ENCODE measurements at regions not wholly inside any gene's neighbourhood (a gene's known extent, or its start where the extent isn't known, plus 50 kb on each side); places are given as distances from the start of the nearest gene placed in this dataset.

DNA sequence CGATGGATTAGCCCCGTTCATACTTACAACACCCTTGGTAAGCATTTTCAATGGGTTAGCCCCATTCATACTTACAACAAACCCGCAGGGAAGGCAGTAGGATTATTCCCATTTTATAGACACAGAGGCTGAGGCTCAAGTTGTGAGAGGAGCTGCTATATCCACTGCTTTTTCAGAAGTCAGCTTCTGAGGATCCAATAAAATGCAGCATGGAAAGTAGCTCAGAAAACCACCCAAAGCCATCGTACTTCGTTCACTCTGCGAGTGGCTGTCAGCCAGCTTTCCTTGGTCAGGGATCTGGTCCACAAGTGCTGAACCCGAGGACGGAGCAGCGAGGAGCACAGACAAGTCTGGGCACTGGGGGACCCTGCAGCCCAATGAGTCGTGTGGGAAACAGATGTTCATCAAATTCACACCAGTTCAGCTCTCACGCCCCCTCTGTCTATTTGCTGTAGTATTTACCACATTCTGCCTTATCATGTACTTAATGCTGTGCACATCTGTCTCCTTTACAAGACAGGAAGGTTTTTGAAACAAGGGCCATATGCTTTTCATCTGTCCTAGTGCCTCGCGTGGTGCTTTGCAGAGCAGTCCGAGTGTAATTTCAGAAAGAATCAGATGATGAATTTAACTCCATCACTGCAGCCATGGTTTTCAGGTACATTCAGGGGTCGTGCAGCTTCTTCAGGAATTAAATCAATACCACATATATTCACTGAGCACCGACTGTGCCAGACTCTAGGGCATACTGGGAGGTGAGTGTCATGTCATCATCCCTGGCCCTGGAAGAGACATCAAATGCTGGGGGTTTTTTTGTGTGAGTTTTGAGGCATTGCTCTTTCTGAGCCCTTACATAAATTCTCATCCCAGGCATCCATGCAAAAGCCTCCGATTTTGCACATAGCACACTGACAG, 256.9 kb downstream of the CDH26 start:
- no peak for DNase-seq

DNA sequence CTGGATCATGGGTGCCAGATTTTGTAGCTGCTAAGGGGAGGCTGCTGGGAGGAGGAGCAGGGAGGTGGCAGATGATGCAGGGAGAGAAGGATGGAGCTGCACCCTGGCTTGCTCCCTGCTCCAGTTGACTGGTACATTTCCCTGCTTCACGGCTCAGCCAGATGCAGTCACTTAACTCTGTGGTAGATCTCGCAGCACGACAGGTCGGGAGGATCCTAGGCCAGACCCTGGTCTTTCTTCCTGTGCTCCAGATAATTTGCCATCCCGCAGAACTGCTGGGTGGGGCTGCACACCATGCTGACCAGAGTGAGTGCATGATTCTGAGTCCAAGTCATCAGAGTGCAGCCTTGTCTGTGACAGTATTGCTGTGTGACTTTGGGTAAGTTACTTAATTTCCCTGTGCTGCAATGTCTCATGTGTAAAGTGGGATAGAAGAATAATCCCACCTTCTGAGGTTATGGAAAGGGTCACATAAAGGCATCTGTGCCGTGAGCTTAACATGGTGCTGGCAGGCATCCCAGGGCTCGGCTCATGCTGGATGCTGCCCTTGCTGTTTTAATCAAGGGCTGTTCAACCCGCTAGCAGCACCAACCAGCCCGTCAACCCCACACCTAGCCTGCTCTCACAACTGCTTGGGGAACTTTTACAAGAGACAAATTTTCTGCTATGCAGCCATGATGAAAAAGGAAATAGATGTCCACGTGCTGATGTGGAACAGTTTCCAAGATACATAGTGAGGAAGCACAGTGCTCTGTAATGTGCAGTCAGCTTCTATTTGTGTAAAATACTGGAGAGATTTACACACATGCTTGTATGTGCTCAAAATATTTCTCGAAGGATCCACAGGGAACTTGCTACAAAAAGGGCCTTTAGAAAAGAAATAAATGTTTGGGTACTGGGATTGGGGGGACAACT, 257.9 kb downstream of the CDH26 start:
- DNase-seq: no peak

DNA sequence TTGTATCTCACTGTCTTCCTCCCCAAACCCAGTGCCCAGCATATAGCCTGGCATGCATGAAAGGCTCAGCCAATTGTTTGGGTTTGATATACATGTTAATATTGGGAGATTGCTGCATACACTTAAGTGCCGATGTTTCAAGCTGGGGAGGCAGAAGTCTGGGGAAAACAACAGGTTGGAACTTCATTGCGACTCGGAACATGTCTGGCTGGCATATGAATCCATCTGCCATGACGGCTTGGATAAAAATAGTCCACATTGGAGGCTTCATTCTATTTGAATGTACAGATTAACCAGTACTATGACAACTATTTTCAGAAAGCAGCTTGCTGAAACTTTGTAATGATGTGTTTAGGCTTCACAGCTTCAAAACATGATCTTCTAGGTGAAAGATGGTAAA, 261.0 kb downstream of the CDH26 start:
- DNase-seq: no peak

DNA sequence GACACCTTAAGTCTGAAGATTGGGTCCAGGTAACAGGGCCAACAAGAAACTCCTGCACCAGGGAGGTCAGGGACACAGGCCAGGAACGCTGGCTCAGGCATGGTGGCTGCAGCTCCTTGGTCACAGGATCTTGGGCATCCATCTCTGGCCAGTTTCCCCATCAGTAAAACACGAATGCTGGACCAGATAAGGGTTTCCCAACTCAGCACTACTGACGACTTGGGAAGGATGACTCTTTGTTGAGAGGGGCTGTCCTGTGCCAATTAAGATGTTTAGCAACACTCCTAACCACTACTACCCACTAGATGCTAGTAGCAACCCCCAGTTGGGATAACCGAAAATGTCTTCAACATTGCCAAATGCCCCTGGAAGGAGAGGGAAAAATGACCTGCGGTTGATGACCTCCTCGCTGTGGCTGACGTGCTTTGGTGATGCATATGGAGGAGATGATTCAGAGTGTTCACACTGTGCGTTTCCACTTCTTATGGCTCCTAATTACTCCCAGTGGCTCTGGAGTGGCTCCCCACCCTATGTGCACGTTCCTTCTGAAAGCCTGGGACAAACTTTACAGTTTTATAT, 261.9 kb downstream of the CDH26 start:
- no peak for DNase-seq

DNA sequence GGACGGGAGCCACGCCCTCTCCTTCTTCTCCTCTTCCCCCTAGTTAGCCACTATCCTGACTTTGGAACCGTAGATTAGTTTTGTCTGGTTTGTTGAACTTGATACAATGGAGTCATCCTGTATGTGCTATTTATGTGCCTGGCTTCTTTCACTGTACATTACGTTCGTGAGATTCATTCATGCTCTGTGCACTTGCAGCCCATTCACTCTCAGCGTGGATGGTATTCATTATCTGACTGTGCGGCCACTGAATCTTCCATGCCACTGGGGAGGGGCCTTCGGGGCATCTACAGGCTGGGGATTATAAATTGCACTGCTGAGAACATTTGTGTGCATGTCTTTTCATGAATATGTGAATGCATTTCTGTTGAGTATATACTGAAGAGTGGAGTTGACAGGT, 262.5 kb downstream of the CDH26 start:
- no peak for DNase-seq

DNA sequence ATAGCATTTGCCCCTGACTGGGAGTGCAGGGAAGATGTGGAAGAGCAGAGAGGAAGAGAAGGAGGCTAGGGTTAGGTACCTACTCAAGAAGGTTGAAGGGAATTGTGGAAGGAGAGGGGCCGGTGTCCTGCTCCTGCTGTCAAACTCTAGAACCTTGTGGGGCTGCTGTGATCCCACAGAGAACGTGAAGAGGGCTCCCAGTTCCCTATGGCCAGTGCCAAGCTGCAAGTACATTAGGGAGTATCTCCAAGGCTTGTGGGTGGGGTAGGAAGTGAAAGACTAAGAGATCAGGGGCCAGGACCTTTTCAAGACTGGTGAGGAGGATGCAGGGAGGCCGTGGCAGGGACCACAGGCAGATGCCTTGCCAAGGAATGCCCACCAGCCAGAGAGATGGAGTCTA, 263.4 kb downstream of the CDH26 start:
- no peak for DNase-seq

DNA sequence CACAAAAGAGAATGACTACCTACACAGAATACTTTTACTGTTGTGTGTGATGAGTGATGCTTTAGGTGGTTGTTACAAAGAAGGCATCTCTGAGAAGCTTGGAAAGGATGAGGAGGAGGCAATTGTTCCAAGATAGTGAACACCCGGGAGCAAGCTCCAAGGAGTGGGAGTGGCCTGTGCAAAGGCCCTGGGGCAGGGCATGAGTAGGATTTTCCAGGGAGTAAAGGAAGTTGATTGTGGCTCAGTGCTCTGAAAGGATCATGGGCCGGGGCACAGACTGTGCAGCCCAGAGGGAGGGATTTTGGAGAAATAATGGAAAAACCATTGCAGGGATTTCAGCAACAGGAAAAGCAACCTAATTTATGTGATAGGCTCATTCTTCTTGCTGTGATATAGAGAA, 264.3 kb downstream of the CDH26 start:
- DNase-seq: no peak

DNA sequence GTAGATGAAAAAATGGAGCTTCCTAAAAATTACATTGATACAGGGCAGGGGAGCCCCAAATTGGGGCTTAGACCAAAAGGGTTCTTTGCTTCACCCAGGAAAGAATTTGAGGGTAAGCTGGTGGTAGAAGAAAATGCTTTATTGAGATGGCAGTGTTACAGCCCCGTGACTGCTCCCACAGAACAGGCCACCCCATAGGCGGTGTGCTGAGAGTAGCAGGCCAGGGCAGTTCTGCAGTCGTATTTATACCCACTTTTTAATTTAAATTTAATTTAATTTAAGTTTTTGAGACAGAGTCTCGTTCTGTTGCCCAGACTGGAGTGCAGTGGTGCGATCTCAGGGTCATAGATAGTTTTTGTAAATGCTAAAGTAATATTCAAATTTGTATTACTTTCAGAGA, 265.0 kb downstream of the CDH26 start:
- DNase-seq: no peak

DNA sequence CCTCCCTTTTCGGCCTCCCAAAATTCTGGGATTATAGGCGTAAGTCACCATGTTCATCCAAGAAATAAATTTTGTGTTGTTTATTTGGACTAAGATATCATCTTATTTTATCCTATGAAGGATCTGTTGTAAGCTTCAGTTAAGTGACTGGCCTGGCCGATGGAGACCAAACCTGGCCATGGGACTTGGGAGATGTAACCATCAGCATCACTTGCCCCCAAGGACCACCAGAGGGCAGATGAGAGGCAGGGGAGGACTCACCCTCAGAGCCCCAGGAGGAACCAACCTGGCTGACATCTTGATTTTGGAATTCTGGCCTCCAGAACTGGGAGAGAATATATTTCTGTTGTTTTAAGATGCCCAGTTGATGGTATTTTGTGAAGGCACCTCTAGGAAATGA, 266.7 kb downstream of the CDH26 start:
- no peak for DNase-seq

DNA sequence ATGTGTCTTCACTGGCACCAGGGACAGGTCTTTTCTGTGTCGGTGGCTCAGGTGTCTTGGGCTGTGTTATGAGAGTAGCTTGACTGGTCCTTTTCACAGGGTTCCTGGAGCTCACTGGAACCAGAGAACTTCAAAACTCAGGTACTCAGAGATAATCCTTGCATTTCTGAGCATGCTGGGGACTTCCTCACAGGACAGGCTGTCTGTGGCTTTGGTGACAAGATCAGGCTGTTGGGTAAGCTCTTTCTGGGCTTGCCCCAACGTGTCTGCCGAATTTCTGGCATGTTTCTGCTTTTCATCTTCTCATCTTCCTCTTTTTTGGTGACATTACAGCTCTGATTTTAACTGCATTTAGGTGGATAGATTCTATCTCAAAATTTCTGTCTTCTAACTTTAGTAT, 270.0 kb downstream of the CDH26 start:
- DNase-seq: no peak

DNA sequence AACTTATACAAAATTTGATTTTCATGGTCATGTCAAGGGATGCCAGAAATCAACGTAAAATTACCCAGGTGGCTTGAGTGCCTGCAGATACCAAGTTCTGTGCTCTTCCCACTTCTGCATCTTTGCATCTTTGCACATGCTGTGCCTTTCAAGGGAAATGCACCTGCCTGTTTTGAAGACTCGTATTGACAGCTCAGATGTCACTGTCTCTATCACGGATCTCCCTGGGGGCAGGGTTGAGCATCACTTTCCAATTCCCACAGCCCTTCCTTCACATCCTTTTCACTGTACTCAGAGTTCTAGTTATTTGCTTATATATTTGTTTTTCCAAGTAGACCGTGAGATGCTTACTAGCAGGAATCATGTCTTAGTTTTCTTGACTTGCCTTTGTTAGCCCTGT, 274.2 kb downstream of the CDH26 start:
- no peak for DNase-seq

DNA sequence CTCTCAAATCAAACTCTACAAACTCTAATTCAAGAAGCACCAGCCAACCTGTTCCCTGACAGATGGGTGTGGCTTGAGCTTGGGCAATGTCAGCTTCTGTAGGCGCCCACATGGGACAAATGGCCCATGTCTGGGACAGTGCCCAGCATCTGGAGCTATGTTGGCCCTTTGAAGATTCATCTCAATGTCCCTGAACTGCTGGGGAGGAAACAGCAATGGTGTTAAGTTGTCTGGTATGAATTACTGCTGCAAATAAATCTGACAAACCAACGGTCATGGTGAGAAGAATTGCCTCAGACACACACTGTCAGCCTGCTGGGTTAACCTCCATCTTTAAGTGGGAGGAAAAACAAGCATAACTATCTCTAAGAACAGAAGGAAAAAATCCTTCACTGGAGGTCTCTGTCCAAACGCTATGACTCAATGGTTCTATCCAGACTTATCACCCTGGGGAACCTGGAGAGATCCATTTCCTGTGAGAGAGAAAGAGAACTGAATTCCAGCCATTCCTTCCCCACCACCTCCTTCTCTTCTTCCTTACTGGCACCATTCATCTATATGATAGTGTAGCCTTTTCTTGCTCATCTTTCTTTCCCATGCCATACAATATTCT, 274.9 kb downstream of the CDH26 start:
- no peak for DNase-seq

DNA sequence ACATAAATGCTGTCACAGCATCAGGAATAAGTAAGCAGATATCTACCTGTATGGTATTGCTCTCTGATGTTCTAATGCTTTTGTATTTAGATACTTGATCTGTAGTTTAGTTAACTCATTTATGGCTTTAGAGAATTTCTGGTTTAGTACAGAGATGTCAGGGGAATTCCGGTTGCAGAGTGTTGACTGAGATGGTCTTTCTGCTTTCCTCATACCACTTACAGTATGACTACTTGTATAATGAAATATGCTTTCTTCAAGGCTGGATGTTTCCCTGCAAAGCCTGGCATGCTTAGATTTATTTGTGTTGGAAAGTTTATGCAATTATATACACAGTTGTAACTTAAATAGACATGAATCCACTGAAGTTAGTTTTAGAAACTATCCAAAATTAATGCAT, 278.4 kb downstream of the CDH26 start:
- DNase-seq: no peak

DNA sequence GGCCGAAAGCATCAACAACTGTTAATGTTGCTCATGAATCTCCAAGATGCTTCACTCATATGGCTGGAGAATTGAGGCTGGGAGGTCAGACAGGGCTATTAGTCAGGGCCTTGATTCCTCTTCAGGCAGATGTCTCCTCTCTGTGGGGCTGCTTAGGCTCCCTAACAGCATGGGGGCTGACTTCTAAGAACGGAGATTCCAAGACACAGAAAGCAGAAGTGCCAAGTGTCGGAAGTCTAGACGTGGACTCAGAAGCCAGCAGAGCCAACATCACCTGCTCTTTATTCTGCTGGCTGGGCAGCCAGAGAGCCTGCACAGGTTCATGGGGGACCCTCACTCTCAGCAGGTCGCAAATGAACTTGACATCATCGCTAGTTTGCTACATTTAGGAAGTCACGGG, 279.8 kb downstream of the CDH26 start:
- DNase-seq: no peak

DNA sequence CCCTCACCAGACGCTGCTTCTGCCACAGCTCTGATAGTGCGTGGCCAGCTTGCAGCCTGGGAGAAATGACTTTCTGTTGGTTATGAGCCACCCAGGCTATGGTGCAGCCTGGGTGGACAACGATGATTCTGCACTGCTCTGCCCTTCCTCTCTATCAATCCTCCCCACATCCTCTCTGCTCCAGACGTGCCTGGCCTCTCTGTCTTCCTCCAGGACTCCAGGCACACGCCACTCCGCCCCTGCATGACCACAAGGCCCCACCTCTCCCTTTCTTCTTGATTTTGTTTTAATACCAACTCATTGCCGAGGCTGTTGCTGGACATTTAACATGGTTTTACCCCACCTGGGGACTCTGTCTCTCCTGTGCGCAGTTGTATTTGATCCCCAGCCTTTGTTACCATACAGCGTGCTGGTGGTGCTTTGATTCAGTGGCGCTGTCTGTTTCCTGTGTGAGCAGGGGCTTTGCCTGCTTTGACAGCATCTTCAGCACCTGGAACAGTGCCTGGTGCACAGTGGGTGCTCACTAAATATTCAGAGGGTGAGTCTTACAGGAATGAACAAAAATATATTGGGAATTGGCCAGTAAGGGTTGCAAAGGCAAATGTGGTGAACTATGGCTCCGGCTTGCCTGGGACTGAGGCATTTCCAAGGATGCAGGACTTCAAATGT, 280.9 kb downstream of the CDH26 start:
- DNase-seq: no peak

DNA sequence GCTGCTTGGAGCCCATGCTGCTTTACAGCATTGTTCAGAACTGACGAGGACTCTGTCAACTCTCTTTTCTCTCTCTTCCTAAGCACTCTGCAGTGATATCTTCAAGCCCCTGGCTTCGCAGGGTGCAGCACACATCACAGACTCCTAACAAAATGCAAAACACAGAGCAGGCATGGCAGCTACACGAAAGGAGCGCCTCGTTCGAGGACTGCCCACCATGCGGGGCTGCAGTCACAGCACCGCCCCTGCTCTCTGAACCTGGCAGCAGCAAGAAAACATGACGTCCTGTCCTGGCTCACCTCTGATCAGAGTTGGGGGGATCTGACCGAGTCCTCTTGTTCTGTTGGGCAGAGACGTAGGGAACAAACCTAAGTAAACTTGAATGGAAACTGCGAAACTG, 281.7 kb downstream of the CDH26 start:
- DNase-seq: no peak

DNA sequence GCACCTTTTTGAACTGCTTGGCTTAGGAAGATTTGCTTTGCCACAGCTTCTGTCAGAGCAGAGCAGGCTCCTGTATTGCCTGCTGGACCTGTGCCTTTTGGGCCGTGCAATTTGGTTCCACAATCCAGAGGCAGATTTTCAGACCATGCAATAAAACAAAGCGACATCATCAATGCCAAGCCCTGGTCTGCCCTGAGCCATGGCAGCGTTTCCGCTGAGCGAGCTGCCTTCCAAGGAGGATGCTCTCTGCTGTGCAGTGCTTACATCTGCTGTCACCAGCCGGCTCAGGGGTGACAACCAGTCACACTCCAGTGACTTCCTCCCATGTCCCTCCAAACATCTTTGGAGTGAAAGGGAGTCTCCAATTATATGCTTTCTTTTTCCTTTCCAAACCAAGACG, 282.2 kb downstream of the CDH26 start:
- no peak for DNase-seq

DNA sequence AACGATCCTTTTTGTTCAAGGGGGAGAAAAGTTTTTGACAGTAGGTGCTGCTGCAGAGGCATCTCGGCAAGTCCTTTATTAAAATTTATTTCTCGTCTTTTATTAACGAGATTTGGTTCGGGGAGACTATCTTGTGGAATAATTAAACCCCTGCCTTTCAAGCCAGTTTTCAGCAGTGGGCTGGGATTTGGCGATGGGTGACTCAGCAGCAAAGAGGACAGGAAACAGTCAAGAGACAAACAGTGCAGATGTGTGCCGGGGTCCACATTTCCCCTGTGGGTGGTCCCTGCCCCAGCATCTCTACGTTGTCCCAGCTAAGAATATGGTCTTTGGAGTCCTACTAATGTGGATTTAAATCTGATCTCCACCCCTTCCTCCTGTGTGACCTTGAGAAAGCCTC, 282.8 kb downstream of the CDH26 start:
- no peak for DNase-seq

DNA sequence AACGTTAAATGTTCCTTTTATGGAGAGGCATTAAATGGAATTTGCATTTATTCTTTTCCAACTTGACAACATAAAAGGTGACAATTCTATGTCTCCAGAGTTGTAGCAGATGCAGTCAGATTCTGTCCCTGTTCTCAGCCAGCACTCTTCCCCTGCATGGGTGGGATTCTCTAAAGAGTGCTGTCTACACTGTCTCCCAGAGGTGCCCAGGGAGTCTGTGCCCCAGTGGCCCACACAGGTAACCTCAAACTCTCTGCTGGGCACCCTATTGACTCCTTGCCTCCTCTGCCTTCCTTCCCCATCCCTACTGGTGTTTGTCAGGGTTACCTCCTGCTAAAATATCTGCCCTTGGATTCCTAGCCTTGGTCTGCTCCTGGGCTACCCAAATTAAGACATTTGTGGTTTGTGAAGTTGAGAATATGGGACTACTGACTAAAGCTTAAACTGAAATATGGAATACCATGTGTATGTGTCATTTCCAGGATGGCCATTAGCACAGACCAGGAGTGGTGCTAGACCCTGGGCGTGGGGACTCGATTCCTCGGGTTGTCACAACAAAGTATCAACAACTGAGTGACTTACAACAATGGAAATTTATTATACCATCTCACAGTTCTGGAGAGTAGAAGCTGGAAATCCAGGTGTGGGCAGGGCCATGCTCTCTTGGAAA, 284.7 kb downstream of the CDH26 start:
- no peak for DNase-seq

DNA sequence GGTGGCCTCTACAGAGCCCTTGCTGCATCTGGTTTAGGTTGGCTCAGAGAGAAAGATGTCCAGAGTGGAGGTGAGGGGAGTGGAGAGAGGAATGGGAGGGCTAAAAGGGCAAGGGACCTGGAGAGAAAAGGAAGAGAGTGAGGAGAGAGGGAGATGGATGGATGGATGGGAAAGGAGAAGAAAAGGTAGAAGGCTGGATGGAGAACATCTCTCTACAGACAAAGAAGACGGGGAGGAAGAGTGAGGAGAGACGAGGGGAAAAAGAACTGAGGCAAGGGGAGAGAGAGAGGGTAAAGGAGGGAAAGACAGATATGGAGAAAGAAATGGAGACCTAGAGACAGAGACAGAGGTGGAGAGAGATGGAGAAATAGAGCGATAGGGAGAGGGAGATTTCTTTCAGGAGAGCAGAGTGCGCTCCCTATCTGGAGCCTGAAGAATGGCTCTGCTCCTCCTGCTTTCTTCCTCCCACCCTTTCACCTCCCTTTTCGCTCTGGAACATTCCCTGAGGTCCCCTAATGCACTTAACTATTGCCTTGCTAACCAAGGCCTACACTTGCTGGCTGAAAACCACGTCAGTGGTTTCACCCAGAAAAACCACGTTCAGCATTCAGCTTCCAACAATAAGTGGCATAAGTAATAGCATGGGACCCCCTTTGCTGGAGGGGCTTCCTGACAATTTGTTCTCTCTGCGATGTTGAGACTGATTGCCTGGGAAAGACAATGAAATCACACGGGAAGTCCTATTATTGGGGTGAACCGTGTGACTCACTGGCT, 286.3 kb downstream of the CDH26 start:
- no peak for DNase-seq

DNA sequence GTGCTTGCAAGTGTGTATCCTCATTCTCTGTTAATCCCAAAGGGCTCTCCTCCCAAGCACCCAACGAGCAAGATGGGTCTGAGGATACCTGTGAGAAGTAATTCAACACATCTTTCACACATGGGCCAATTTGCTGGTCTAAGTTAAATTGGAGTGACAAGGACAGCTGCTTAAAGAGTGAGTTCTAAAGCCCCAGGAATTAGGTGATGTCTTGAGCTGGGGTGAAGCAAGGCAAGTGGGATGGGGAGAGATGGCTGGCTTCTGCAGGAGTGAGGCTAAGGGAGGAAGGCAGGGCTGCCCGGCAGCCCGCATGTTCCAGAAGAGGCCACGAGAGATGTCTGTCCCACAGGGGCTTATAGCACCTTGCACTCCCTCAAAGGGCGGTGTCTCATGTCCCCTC, 288.5 kb downstream of the CDH26 start:
- DNase-seq: no peak
